Stomach (tissue), 8 donors: ENCODE measurements at regions not wholly inside any gene's neighbourhood (a gene's known extent, or its start where the extent isn't known, plus 50 kb on each side); places are given as distances from the start of the nearest gene placed in this dataset.

Experiments used
- DNase-seq, 2 donors: peaks; one replicate each; pipeline versions ENCODE4 v3.0.0 to v3.0.0-alpha.2; 2013 to 2019
- H3K27ac ChIP-seq, 5 donors: fragments of 200-600 bp in 4 of 5; sonication (generic) in 4 of 5; one replicate each; pipeline ENCODE4 v1.5.1; 2013 to 2019; ENCODE audit warnings: mild to moderate bottlenecking in 1 of 5, moderate library complexity in 1 of 5
- H3K27me3 ChIP-seq, 3 donors: fragments of 200-600 bp; sonication (generic); one replicate each; pipeline ENCODE4 v1.5.1; 2017 to 2019; ENCODE audit warnings: mixed run types in 1 of 3
- H3K36me3 ChIP-seq, 4 donors: fragments of 200-600 bp; sonication (generic); 1 replicate in 3 of 4; 2 replicates in 1 of 4; pipeline ENCODE4 v1.5.1; 2016 to 2019
- H3K4me1 ChIP-seq, 4 donors: fragments of 200-600 bp; sonication (generic); one replicate each; pipeline ENCODE4 v1.5.1; 2016 to 2019
- H3K4me3 ChIP-seq, 4 donors: fragments of 200-600 bp; sonication (generic) in 3 of 4; one replicate each; pipeline ENCODE4 v1.5.1; 2016 to 2019; ENCODE audit warnings: mild to moderate bottlenecking in 1 of 4
- H3K9me3 ChIP-seq, 4 donors: fragments of 200-600 bp; sonication (generic); one replicate each; pipeline ENCODE4 v1.5.1; 2016 to 2019
- EP300 ChIP-seq: sonication (generic); formaldehyde crosslinking; IDR thresholded peaks from one replicate; pipeline ENCODE4 v1.6.1; 2017; ENCODE audit warnings: antibody characterized with exemption
- POLR2A ChIP-seq, 4 donors: fragments of 450-650 bp; IDR thresholded peaks; one replicate each; pipeline ENCODE4 v1.6.1; 2016; ENCODE audit warnings: antibody characterized with exemption in 4 of 4, control low read depth in 2 of 4, mild to moderate bottlenecking in 1 of 4, moderate library complexity in 1 of 4
- POLR2AphosphoS5 ChIP-seq, 3 donors: sonication (generic); formaldehyde crosslinking; IDR thresholded peaks; one replicate each; pipeline ENCODE4 v1.6.1; 2016; ENCODE audit warnings: antibody characterized with exemption in 3 of 3
- WGBS, 5 donors: extraction: QIAGEN DNeasy Blood & Tissue Kit in 3 of 5; methylation state at CpG; one replicate each; pipeline versions ENCODE4 v1.1.5 to v1.1.7; 2013 to 2018; 5-methylcytosine and 5-hydroxymethylcytosine counted together
- intact Hi-C: fragments of 100-400 bp; cut with DNase I; formaldehyde crosslinking; loops from one replicate; pipeline ENCODE4 v1.15.1; 2023; ENCODE audit warnings: low total_unique reads
- TF ChIP-seq, protein P1 (sequence below), 7 experiments: fragments of 450-650 bp in 4 of 7; fragments of 200-600 bp in 3 of 7; sonication (generic) in 3 of 7; IDR thresholded peaks; one replicate each; pipeline ENCODE4 v1.5.1; 2016 to 2019; ENCODE audit warnings: antibody characterized with exemption in 7 of 7, control low read depth in 2 of 7, mild to moderate bottlenecking in 1 of 7
- donor health status: healthy with polysubstance abuse.
- donor health status: Bipolar disorder and iron deficiency.
- donor health status: healthy.

DNA sequence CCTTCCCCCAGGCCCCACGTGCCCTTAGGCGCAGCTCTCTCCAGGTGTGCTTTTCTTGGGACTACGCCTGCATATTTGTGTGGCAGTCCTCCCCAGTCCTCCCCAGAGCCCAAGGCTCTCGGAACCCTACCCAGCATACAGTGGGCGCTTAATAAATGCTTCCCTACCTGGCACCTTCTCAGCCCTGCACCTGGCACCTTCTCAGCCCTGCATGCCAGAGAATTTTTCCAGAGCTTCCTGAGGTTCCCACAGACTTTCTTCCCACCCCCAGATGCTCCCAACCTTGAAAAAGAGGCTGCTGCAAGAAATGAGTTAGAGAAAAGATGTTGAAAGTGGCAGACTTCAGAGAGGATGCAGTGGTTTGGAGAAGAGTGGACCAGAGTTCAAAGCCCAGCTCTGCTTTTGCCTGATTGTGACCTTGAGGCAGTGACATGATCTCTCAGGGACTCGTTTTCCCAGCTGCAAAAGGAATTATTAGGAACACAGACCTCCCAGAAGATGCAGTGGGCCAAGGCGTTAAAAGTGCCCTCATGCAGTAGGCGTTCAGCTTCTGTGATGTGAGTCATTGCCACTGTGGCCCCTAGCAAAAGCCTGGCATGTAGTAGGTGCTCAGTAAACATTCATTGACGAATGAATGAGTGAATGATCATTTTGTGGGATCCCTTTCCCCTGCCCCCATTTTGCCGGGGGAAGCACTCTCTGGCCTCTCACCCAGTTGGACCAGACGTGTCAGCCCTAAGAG lies 167.2 kb downstream of the PHETA1 start:
- DNase-seq, result no peak
- TF ChIP-seq, protein P1, sequence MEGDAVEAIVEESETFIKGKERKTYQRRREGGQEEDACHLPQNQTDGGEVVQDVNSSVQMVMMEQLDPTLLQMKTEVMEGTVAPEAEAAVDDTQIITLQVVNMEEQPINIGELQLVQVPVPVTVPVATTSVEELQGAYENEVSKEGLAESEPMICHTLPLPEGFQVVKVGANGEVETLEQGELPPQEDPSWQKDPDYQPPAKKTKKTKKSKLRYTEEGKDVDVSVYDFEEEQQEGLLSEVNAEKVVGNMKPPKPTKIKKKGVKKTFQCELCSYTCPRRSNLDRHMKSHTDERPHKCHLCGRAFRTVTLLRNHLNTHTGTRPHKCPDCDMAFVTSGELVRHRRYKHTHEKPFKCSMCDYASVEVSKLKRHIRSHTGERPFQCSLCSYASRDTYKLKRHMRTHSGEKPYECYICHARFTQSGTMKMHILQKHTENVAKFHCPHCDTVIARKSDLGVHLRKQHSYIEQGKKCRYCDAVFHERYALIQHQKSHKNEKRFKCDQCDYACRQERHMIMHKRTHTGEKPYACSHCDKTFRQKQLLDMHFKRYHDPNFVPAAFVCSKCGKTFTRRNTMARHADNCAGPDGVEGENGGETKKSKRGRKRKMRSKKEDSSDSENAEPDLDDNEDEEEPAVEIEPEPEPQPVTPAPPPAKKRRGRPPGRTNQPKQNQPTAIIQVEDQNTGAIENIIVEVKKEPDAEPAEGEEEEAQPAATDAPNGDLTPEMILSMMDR (IDR thresholded peaks at IDR 0.05), result no peak
- TF ChIP-seq EP300 (no peak), POLR2AphosphoS5 (IDR thresholded peaks at IDR 0.05) (no peak), POLR2A (IDR thresholded peaks at IDR 0.05) (no peak)
- peaks cover 0 to 55% (median 26%) of the 10 kb centered on the region in 3 donors for H3K27me3 ChIP-seq

DNA sequence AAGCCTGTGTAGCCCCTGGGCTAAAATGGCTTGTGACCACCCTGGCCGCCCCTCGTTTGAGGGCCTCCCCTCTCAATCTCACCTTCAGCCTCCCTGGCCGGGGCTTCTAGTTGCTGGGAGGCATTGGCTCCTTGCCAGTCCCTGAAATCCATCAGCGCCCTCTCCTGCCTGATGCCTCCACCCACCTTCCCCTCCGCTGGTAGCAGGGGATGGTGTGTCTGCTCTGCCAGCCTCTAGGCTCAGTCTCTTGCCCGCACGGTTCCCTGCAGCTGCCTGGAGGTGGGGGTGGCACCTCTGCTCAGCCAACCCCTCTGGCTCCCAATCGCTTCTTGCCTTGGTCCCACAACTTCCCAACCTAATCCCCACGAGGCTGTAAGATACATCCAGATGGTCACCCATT lies 167.9 kb downstream of the PHETA1 start:
- Histone ChIP-seq H3K4me3 (no peak overlapping the region), H3K9me3 (no peaks in the 10 kb centered on the region), H3K27me3 (peaks cover 0 to 52% (median 26%) of the 10 kb centered on the region in 3 donors), H3K4me1 (no peaks in the 10 kb centered on the region), H3K36me3 (no peaks in the 10 kb centered on the region), H3K27ac (no peak overlapping the region)
- WGBS, 5 donors, result 29 to 33% (median 30%) methylated on average over 9 of the region's 9 CpGs
- TF ChIP-seq EP300 (no peak), POLR2AphosphoS5 (IDR thresholded peaks at IDR 0.05) (no peak)
- TF ChIP-seq, protein P1 (IDR thresholded peaks at IDR 0.05), result no peak
- peak in 1 of 2 donors; percentile 25 for DNase-seq
- intact Hi-C loops, result no loop called here

More for the DNA sequence above, 167.2 kb downstream of the PHETA1 start:
- no peaks in the 10 kb centered on the region for H3K36me3 ChIP-seq
- WGBS, 5 donors, result 61 to 77% (median 72%) methylated on average over 11 of the region's 11 CpGs
- no peak overlapping the region for H3K4me3 ChIP-seq
- no peak overlapping the region for H3K27ac ChIP-seq
- intact Hi-C loops, result no loop called here
- H3K4me1 ChIP-seq, result no peaks in the 10 kb centered on the region
- H3K9me3 ChIP-seq, result no peaks in the 10 kb centered on the region

DNA sequence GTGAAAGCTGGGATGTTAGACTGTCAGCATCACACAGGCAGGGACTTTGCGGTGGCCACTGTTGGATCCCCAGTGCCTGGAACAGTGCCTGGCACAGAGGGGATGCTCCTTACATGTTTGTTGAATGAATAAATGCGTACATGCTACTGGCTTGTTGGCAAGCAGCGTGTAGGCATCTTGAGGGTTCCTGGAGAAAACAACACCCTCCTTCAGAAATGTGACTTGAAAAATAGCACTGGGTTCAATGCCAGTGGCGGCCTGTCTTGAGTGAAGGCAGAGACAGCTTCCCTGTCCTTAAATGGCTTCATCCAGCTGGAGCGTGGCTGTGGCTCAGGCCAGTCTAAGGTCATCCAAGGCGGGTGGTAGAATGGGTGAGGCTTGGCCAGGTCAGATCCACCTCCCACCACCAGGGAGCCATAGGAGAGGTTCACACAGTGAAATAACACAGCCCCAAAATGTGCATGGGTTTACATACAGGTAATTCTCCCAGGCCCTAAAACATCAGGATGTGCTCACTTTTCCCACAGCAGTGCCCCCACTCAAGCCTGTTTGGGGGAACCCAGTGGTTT lies 171.4 kb downstream of the PHETA1 start:
- peaks cover 0 to 60% (median 19%) of the 10 kb centered on the region in 3 donors for H3K27me3 ChIP-seq
- H3K4me3 ChIP-seq, result no peak overlapping the region
- H3K9me3 ChIP-seq, result no peaks in the 10 kb centered on the region
- no peak for DNase-seq
- WGBS, 5 donors, result 74 to 78% (median 75%) methylated on average over 5 to 6 of the region's 6 CpGs
- no peaks in the 10 kb centered on the region for H3K36me3 ChIP-seq
- intact Hi-C loops, result no loop called here
- TF ChIP-seq, protein P1 (IDR thresholded peaks at IDR 0.05), result no peak
- no peak for TF ChIP-seq EP300
- TF ChIP-seq POLR2A (IDR thresholded peaks at IDR 0.05), result no peak
- TF ChIP-seq POLR2AphosphoS5 (IDR thresholded peaks at IDR 0.05), result no peak
- no peak overlapping the region for H3K27ac ChIP-seq
- no peaks in the 10 kb centered on the region for H3K4me1 ChIP-seq

DNA sequence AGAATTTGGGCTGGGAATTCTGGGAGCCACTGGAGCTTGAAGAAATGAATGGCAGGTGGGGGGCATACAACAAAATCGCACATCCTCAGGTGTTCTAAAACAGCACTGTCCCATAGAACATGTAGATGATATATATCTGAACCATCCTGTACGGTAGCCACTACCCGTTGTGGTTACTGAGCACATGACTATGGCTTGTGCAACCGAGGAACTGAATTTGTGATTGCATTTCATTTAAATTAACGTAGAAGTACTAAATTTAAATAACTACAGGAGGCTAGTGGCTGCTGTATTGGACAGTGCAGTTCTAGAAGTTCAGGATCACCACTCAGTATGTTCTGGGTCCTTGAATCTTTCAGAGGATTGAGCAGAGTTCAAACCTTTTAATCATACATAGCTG lies 172.4 kb downstream of the PHETA1 start:
- intact Hi-C loops, result no loop called here
- Histone ChIP-seq H3K27me3 (peaks cover 0 to 58% (median 9%) of the 10 kb centered on the region in 3 donors), H3K4me1 (no peaks in the 10 kb centered on the region), H3K9me3 (no peaks in the 10 kb centered on the region), H3K27ac (no peak overlapping the region), H3K4me3 (no peak overlapping the region), H3K36me3 (no peaks in the 10 kb centered on the region)
- 66 to 76% (median 73%) methylated on average over 5 of the region's 5 CpGs for WGBS, 5 donors
- no peak for DNase-seq
- TF ChIP-seq POLR2A (IDR thresholded peaks at IDR 0.05), result no peak
- TF ChIP-seq EP300, result no peak
- no peak for TF ChIP-seq POLR2AphosphoS5 (IDR thresholded peaks at IDR 0.05)
- TF ChIP-seq, protein P1 (IDR thresholded peaks at IDR 0.05), result no peak
